Esophagus squamous epithelium (tissue), 4 donors: ENCODE measurements at regions not wholly inside any gene's neighbourhood (a gene's known extent, or its start where the extent isn't known, plus 50 kb on each side); places are given as distances from the start of the nearest gene placed in this dataset.
"Not testable (repeated sequence)": the region's sequence is repeated elsewhere in the genome, so short reads cannot be mapped to it uniquely, and the experiment has no call there.

Experiments used
- POLR2A ChIP-seq, 4 donors: fragments of 450-650 bp; IDR thresholded peaks; one replicate each; pipeline ENCODE4 v1.6.1; 2017; ENCODE audit warnings: antibody characterized with exemption in 4 of 4, mild to moderate bottlenecking in 4 of 4, moderate library complexity in 3 of 4
- TF ChIP-seq, protein P1 (sequence below), 6 experiments: fragments of 450-650 bp in 4 of 6; fragments of 200-600 bp in 2 of 6; sonication (generic) in 2 of 6; IDR thresholded peaks; one replicate each; pipeline ENCODE4 v1.5.1; 2016 to 2019; ENCODE audit warnings: antibody characterized with exemption in 6 of 6, mild to moderate bottlenecking in 4 of 6, moderate library complexity in 4 of 6

DNA sequence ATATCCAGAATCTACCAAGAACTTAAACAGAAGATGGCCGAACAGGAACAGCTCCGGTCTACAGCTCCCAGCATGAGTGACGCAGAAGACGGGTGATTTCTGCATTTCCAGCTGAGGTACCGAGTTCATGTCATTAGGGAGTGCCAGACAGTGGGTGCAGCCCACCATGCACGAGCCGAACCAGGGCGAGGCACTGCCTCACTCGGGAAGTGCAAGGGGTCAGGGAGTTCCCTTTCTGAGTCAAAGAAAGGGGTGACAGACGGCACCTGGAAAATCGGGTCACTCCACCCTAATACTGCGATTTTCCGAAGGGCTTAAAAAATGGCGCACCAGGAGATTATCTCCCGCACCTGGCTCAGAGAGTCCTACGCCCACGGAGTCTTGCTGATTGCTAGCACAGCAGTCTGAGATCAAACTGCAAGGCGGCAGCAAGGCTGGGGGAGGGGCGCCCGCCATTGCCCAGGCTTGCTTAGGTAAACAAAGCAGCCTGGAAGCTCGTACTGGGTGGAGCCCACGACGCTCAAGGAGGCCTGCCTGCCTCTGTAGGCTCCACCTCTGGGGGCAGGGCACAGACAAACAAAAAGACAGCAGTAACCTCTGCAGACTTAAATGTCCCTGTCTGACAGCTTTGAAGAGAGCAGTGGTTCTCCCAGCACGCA is 267.4 kb downstream of the HINT1 start:
- TF ChIP-seq, protein P1, sequence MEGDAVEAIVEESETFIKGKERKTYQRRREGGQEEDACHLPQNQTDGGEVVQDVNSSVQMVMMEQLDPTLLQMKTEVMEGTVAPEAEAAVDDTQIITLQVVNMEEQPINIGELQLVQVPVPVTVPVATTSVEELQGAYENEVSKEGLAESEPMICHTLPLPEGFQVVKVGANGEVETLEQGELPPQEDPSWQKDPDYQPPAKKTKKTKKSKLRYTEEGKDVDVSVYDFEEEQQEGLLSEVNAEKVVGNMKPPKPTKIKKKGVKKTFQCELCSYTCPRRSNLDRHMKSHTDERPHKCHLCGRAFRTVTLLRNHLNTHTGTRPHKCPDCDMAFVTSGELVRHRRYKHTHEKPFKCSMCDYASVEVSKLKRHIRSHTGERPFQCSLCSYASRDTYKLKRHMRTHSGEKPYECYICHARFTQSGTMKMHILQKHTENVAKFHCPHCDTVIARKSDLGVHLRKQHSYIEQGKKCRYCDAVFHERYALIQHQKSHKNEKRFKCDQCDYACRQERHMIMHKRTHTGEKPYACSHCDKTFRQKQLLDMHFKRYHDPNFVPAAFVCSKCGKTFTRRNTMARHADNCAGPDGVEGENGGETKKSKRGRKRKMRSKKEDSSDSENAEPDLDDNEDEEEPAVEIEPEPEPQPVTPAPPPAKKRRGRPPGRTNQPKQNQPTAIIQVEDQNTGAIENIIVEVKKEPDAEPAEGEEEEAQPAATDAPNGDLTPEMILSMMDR (IDR thresholded peaks at IDR 0.05) = not testable (repeated sequence)
- TF ChIP-seq POLR2A (IDR thresholded peaks at IDR 0.05) = not testable (repeated sequence)
